Effector memory CD8-positive, alpha-beta T cell (primary cell): ENCODE measurements at regions not wholly inside any gene's neighbourhood (a gene's known extent, or its start where the extent isn't known, plus 50 kb on each side); places are given as distances from the start of the nearest gene placed in this dataset.

ENCODE experiments used
- ATAC-seq: fragments of 150-1000 bp; cut with Tn5 transposase; replicated peaks from 2 replicates; pipeline ENCODE4 v1.10.0; 2021; ENCODE audit warnings: mild to moderate bottlenecking, moderate library complexity
- DNase-seq, 3 experiments: peaks; one replicate each; pipeline ENCODE4 v3.0.0; 2021
- H3K27ac Mint-ChIP-seq, 2 donors: one replicate each; pipeline ENCODE4 v1.8.0; 2022; ENCODE audit warnings: mild to moderate bottlenecking in 2 of 2, mixed read lengths in 2 of 2, moderate library complexity in 2 of 2
- H3K27me3 Mint-ChIP-seq, 2 donors: one replicate each; pipeline ENCODE4 v1.8.0; 2022; ENCODE audit warnings: mixed read lengths in 2 of 2
- H3K36me3 Mint-ChIP-seq: one replicate; pipeline ENCODE4 v1.8.0; 2022; ENCODE audit warnings: mild to moderate bottlenecking, moderate library complexity, mixed read lengths; ENCODE audit not compliant: insufficient read depth
- H3K4me1 Mint-ChIP-seq, 2 donors: one replicate each; pipeline ENCODE4 v1.8.0; 2022; ENCODE audit warnings: low read depth in 2 of 2, mixed read lengths in 2 of 2
- H3K4me3 Mint-ChIP-seq, 2 donors: one replicate each; pipeline ENCODE4 v1.8.0; 2022; ENCODE audit warnings: mild to moderate bottlenecking in 2 of 2, mixed read lengths in 2 of 2, moderate library complexity in 2 of 2
- H3K9me3 Mint-ChIP-seq, 2 donors: one replicate each; pipeline ENCODE4 v1.8.0; 2022; ENCODE audit warnings: mixed read lengths in 2 of 2

- H3K4me3 Mint-ChIP-seq, result no peak overlapping the region
- peaks cover 7 to 45% of the 10 kb centered on the region in 2 donors for H3K27me3 Mint-ChIP-seq
- no peak overlapping the region for H3K27ac Mint-ChIP-seq
- DNase-seq, result no peak
- peaks cover 7 to 11% of the 10 kb centered on the region in 2 donors for H3K4me1 Mint-ChIP-seq
- no peaks in the 10 kb centered on the region for H3K36me3 Mint-ChIP-seq
- no peaks in the 10 kb centered on the region for H3K9me3 Mint-ChIP-seq
- ATAC-seq, result no peak
Observed at GRCh38 chr15:70153921-70154717, 56.4 kb upstream of the TLE3 start.

DNA sequence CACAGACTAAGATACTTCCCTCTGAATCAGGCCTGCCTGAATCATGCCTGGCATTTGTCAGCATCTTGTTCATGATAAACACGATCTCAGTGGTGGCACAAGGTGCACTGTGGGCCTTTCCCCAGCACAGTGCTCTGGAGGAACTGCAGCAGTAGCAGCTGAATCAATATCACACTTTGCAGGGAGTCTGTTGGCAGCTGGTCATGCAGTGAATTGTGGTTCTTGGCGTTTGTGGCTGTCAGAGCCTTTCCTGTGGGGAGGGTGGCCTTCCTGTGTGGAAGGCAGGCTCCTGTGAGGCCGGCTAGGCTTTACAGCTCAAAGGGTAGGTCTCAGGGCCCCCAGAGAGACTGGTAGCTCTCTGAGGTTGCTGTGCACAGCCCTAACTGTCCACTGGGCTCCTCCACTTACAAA, 54.4 kb upstream of the TLE3 start:
- Mint-ChIP-seq H3K36me3 (no peaks in the 10 kb centered on the region), H3K27ac (peak overlapping the region in 1 of 2 donors; percentile 26), H3K27me3 (peaks cover 7 to 32% of the 10 kb centered on the region in 2 donors), H3K9me3 (no peaks in the 10 kb centered on the region), H3K4me1 (peaks cover 7 to 11% of the 10 kb centered on the region in 2 donors), H3K4me3 (no peak overlapping the region)
- ATAC-seq, result peak; percentile 19
- DNase-seq, result no peak

DNA sequence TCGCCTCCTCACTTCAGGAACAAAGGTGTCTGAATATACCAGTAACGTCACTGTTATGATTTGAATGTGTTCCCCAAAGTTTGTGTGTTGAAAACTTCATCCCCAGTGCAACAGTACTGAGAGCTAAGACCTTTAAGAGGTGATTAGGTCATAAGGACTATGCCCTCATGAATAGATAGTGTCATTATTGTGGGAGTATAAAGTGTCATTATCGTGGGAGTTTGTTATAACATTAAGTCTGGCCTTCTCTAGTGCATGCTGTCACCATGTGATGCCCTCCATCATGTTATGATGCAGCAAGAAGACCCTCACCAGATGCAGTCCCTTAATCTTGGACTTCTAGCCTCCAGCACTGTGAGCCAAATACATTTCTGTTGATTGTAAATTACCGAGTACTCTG, 53.7 kb upstream of the TLE3 start:
- peaks cover 3 to 30% of the 10 kb centered on the region in 2 donors for H3K27me3 Mint-ChIP-seq
- DNase-seq (no peak), ATAC-seq (no peak)
- H3K4me3 Mint-ChIP-seq, result no peak overlapping the region
- no peaks in the 10 kb centered on the region for H3K9me3 Mint-ChIP-seq
- peaks cover 7 to 11% of the 10 kb centered on the region in 2 donors for H3K4me1 Mint-ChIP-seq
- no peaks in the 10 kb centered on the region for H3K36me3 Mint-ChIP-seq
- no peak overlapping the region for H3K27ac Mint-ChIP-seq

GRCh38 chr15:70151003-70151402, 53.3 kb upstream of the TLE3 start:
- no peaks in the 10 kb centered on the region for H3K36me3 Mint-ChIP-seq
- H3K27me3 Mint-ChIP-seq, result peaks cover 0 to 26% of the 10 kb centered on the region in 2 donors
- ATAC-seq (no peak), DNase-seq (no peak)
- H3K4me3 Mint-ChIP-seq, result no peak overlapping the region
- H3K9me3 Mint-ChIP-seq, result no peaks in the 10 kb centered on the region
- H3K4me1 Mint-ChIP-seq, result peaks cover 7 to 10% of the 10 kb centered on the region in 2 donors
- H3K27ac Mint-ChIP-seq, result no peak overlapping the region

- H3K27ac Mint-ChIP-seq, result no peak overlapping the region
- ATAC-seq, result no peak
- peaks cover 7 to 10% of the 10 kb centered on the region in 2 donors for H3K4me1 Mint-ChIP-seq
- DNase-seq, result no peak
- no peaks in the 10 kb centered on the region for H3K9me3 Mint-ChIP-seq
- no peak overlapping the region for H3K4me3 Mint-ChIP-seq
- H3K27me3 Mint-ChIP-seq, result peaks cover 0 to 20% of the 10 kb centered on the region in 2 donors
- H3K36me3 Mint-ChIP-seq, result no peaks in the 10 kb centered on the region
Observed at GRCh38 chr15:70150405-70150747, 52.7 kb upstream of the TLE3 start.

DNA sequence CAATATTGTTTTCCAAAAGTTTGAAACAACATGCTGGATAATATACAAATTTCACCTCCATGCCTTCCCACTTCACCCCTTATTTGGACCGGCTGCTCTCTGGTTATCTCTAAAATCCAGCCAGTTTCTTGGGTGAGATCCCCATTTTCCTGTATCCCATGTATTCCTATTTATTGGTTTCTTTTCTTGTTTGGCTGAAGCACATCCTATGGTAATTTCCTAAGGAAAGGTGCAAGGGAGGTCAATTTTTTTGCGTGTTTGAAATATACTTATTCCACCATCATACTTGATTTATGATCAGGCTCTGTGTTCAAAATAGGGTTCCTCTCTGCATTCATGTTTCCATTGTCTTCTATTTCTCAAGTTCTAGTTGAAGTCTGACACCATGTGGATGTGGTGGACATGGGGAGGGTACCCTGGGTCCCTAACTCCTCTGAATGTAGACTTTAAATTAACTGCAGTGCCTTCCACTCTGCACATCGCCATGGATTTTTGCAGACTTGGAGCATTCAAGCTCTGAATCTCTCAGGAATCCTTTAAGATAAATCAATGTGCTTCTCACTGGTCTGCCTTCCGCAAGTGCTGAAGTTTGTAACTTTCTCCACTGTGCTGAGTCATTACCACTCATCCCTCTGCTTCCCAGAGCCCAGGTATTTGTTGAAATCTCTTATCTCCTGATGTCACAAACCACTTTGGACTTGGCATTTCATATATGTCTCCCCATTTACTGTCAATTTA, 52.1 kb upstream of the TLE3 start:
- ATAC-seq, result no peak
- no peak overlapping the region for H3K4me3 Mint-ChIP-seq
- H3K27me3 Mint-ChIP-seq, result peaks cover 0 to 14% of the 10 kb centered on the region in 2 donors
- H3K4me1 Mint-ChIP-seq, result peaks cover 7 to 10% of the 10 kb centered on the region in 2 donors
- H3K36me3 Mint-ChIP-seq, result no peaks in the 10 kb centered on the region
- H3K9me3 Mint-ChIP-seq, result no peaks in the 10 kb centered on the region
- DNase-seq, result no peak
- no peak overlapping the region for H3K27ac Mint-ChIP-seq

GRCh38 chr15:70147778-70148177, 50.1 kb upstream of the TLE3 start:
- Mint-ChIP-seq H3K9me3 (no peaks in the 10 kb centered on the region), H3K36me3 (no peaks in the 10 kb centered on the region), H3K4me1 (peaks cover 7 to 10% of the 10 kb centered on the region in 2 donors), H3K27me3 (peaks cover 5 to 30% of the 10 kb centered on the region in 2 donors), H3K4me3 (no peak overlapping the region), H3K27ac (no peak overlapping the region)
- ATAC-seq (no peak), DNase-seq (no peak)
